GM10266 (cell line): ENCODE measurements at regions not wholly inside any gene's neighbourhood (a gene's known extent, or its start where the extent isn't known, plus 50 kb on each side); places are given as distances from the start of the nearest gene placed in this dataset.

Source experiments
- DNase-seq: peaks from one replicate; pipeline ENCODE4 v3.0.0; 2012; ENCODE audit errors: extremely low spot score
- CTCF ChIP-seq: IDR thresholded peaks from 2 replicates; pipeline ENCODE4 v1.5.1; 2012; ENCODE audit warnings: mild to moderate bottlenecking, low read depth; ENCODE audit not compliant: control insufficient read depth, insufficient read depth; ENCODE audit errors: missing control alignments

DNA sequence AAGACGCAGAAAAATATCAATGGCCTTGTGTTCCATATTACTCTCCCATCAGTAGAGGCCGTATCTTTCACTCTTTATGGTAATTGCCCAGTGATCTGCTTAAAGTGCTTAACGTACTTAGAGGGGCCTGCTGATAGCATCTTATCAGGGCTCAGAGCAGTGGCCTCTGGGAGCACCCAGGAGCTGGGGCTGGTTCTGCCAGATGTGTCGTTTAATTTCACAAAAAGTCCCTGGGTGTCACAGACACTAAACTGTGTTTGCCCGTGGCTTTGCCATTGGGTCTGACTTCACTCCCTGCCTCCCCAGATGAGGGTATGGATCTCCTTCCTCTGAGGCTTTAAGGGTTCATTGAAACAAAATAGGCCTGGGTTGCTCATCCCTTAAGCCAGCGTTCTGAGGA is 435.3 kb downstream of the GATA3 start:
- no peak for DNase-seq

DNA sequence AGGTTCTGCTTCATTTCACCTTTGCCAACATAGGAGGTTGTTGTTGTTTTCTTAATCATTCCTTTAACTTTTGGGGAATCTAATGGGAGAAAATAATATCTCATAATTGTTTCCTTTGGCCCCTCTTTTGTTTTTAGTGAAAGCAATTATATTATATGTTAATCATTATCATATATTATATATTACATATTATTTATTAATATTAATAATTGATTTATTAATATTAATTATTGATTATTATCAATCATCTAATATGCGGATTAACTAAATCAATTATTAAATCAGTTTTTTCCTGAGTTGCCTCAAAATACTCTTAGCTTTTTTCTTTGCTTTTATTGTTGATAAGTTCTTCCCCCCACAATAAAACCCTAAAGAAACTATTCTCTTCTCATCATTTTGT is 443.8 kb downstream of the GATA3 start:
- no peak for DNase-seq
- no peak for TF ChIP-seq CTCF

More for the DNA sequence above, 435.3 kb downstream of the GATA3 start:
- no peak for TF ChIP-seq CTCF

GRCh38 chr10:8498881-8499280 is 444.4 kb downstream of the GATA3 start:
- no peak for TF ChIP-seq CTCF
- DNase-seq, result no peak

- TF ChIP-seq CTCF, result no peak
- no peak for DNase-seq
Measured at GRCh38 chr10:8499312-8499711, 444.8 kb downstream of the GATA3 start.

DNA sequence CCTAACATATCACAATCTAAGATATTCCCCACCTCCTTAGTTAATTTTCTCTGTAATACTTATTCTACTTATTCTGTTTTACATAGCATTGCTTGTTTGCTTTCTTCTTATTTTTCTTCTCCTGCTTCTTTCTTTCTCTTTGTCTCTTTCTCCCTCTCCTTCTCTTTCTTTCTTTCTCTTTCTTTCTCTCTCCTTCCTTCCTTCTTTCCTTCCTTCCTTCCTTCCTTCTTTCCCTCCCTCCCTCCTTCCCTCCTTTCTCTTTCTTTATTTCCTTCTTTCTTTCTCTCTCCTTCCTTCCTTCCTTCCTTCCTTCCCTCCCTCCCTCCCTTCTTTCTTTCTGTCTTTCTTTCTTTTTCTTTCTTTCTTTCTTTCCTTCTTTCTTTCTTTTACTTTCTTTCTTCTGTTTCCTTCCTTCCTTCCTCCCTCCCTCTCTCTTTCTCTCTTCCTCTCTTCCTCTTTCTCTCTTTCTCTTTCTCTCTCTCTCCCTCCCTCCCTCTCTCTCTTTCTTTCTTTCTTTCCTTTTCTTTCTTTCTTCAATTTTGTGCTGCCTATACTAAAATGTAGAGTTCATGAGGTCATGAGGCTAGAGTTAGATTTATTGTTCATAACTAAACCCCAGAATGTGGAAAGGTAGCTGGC is 445.4 kb downstream of the GATA3 start:
- no peak for DNase-seq
- TF ChIP-seq CTCF, result no peak

GRCh38 chr10:8502573-8502972 is 448.1 kb downstream of the GATA3 start:
- TF ChIP-seq CTCF, result no peak
- no peak for DNase-seq

DNA sequence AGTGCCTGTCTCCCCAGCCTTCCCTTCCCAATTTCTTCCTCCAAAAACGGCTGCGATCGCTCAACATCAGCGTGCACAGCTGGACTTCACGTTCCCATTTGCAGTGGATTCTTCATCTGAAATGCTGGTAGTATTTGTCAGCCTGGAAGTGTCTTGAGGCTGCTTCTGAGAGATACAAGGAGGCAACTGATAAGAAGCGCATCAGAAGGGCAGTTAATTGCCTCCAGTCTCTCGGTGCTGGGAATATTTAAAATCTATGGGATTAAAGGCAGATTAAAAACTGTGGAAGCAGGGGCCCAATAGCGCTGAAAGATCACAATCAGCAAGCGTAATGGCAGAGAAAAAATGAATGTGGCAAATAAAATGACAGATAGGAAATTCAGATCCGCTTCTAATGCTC is 450.0 kb downstream of the GATA3 start:
- no peak for TF ChIP-seq CTCF
- no peak for DNase-seq
